GM12874 (cell line): ENCODE measurements at regions not wholly inside any gene's neighbourhood (a gene's known extent, or its start where the extent isn't known, plus 50 kb on each side); places are given as distances from the start of the nearest gene placed in this dataset.

Experiments used
- CTCF ChIP-seq: IDR thresholded peaks from 2 replicates; pipeline ENCODE4 v1.5.1; 2011; ENCODE audit warnings: low read depth, mild to moderate bottlenecking, control low read depth, low read length, moderate library complexity; ENCODE audit not compliant: insufficient read depth

- no peak for TF ChIP-seq CTCF
Measured at GRCh38 chr11:109791337-109791736, 301.9 kb upstream of the ZC3H12C start.

- TF ChIP-seq CTCF = no peak
Measured at GRCh38 chr11:109794501-109794900, 298.7 kb upstream of the ZC3H12C start.

GRCh38 chr11:109795234-109795633 is 298.0 kb upstream of the ZC3H12C start:
- TF ChIP-seq CTCF = no peak

- no peak for TF ChIP-seq CTCF
Measured at GRCh38 chr11:109796253-109796652, 296.9 kb upstream of the ZC3H12C start.

- no peak for TF ChIP-seq CTCF
Measured at GRCh38 chr11:109798521-109798920, 294.7 kb upstream of the ZC3H12C start.

GRCh38 chr11:109799604-109800003 is 293.6 kb upstream of the ZC3H12C start:
- no peak for TF ChIP-seq CTCF

GRCh38 chr11:109804911-109805310 is 288.3 kb upstream of the ZC3H12C start:
- TF ChIP-seq CTCF = no peak

- TF ChIP-seq CTCF = no peak
Measured at GRCh38 chr11:109806205-109806604, 287.0 kb upstream of the ZC3H12C start.
